ENCODE measurements at regions not wholly inside any gene's neighbourhood (a gene's known extent, or its start where the extent isn't known, plus 50 kb on each side); places are given as distances from the start of the nearest gene placed in this dataset.

- no peak for TF ChIP-seq ATF6 (CRISPR knock-in tag; IDR thresholded peaks at IDR 0.05)
- no peak for TF ChIP-seq ZNF232 (CRISPR knock-in tag; IDR thresholded peaks at IDR 0.05)
- TF ChIP-seq ATF1 (CRISPR knock-in tag; IDR thresholded peaks at IDR 0.05) = no peak
These were observed 537.4 kb upstream of the MAGEB18 start (continued) for GRCh38 chrX:25600776-25601175.

GRCh38 chrX:25601323-25601722 lies 536.8 kb upstream of the MAGEB18 start:
- POLR2A ChIA-PET = no interaction called here
- ATAC-seq (no peak), DNase-seq (ENCODE audit: low spot score) (no peak)
- Mint-ChIP-seq H3K9me3 (peaks cover 31% of the 10 kb centered on the region), H3K27me3 (ENCODE audit: low read depth) (no peaks in the 10 kb centered on the region), H3K36me3 (no peaks in the 10 kb centered on the region), H3K27ac (no peak overlapping the region), H3K4me1 (peaks cover 8% of the 10 kb centered on the region), H3K4me3 (no peak overlapping the region)
- TF ChIP-seq SP1 (CRISPR knock-in tag; conservative IDR thresholded peaks at IDR 0.05) (no peak), TEAD4 (CRISPR knock-in tag; IDR thresholded peaks at IDR 0.05) (no peak), JAZF1 (CRISPR knock-in tag; IDR thresholded peaks at IDR 0.05) (no peak), TP53 (CRISPR knock-in tag; IDR thresholded peaks at IDR 0.05) (no peak), KAT7 (CRISPR knock-in tag; IDR thresholded peaks at IDR 0.05; ENCODE audit: borderline replicate concordance) (no peak), NFYB (CRISPR knock-in tag; conservative IDR thresholded peaks at IDR 0.05; ENCODE audit: low read depth) (no peak), ZNF416 (CRISPR knock-in tag; IDR thresholded peaks at IDR 0.05) (no peak)
- TF ChIP-seq, protein P1, sequence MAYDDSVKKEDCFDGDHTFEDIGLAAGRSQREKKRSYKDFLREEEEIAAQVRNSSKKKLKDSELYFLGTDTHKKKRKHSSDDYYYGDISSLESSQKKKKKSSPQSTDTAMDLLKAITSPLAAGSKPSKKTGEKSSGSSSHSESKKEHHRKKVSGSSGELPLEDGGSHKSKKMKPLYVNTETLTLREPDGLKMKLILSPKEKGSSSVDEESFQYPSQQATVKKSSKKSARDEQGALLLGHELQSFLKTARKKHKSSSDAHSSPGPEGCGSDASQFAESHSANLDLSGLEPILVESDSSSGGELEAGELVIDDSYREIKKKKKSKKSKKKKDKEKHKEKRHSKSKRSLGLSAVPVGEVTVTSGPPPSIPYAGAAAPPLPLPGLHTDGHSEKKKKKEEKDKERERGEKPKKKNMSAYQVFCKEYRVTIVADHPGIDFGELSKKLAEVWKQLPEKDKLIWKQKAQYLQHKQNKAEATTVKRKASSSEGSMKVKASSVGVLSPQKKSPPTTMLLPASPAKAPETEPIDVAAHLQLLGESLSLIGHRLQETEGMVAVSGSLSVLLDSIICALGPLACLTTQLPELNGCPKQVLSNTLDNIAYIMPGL (CRISPR knock-in tag; IDR thresholded peaks at IDR 0.05) = no peak
- CTCF ChIA-PET = no interaction called here

DNA sequence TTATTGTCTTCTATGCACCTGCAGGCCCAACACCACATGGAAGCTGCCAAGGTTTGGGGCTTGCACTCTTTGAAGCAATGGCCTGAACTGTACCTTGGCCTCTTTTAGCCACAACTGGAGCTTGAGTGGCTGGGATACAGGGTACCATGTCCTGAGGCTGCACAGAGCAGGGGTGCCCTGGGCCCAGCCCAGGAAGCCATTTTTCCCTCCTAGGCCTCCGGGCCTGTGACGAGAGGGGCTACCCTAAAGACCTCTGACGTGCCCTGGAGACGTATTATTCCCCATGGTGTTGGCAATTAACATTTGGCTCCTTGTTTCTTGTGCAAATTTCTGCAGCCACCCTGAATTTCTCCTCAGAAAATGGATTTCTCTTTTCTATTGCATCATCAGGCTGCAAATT lies 519.9 kb upstream of the MAGEB18 start:
- no peaks in the 10 kb centered on the region for H3K27me3 Mint-ChIP-seq (ENCODE audit: low read depth)
- ChIA-PET CTCF (no interaction called here), POLR2A (no interaction called here)
- TF ChIP-seq ZBTB21 (CRISPR knock-in tag; IDR thresholded peaks at IDR 0.05; ENCODE audit: borderline replicate concordance) = no peak
- no peak for TF ChIP-seq SP1 (CRISPR knock-in tag; conservative IDR thresholded peaks at IDR 0.05)
- TF ChIP-seq, protein P2, sequence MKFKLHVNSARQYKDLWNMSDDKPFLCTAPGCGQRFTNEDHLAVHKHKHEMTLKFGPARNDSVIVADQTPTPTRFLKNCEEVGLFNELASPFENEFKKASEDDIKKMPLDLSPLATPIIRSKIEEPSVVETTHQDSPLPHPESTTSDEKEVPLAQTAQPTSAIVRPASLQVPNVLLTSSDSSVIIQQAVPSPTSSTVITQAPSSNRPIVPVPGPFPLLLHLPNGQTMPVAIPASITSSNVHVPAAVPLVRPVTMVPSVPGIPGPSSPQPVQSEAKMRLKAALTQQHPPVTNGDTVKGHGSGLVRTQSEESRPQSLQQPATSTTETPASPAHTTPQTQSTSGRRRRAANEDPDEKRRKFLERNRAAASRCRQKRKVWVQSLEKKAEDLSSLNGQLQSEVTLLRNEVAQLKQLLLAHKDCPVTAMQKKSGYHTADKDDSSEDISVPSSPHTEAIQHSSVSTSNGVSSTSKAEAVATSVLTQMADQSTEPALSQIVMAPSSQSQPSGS (CRISPR knock-in tag; IDR thresholded peaks at IDR 0.05; ENCODE audit: borderline replicate concordance, low read depth) = no peak
- TF ChIP-seq OVOL2 (CRISPR knock-in tag; IDR thresholded peaks at IDR 0.05; ENCODE audit: borderline replicate concordance) = no peak
- no peak for TF ChIP-seq CDX4 (CRISPR knock-in tag; IDR thresholded peaks at IDR 0.05; ENCODE audit: borderline replicate concordance)
- TF ChIP-seq, protein P3, sequence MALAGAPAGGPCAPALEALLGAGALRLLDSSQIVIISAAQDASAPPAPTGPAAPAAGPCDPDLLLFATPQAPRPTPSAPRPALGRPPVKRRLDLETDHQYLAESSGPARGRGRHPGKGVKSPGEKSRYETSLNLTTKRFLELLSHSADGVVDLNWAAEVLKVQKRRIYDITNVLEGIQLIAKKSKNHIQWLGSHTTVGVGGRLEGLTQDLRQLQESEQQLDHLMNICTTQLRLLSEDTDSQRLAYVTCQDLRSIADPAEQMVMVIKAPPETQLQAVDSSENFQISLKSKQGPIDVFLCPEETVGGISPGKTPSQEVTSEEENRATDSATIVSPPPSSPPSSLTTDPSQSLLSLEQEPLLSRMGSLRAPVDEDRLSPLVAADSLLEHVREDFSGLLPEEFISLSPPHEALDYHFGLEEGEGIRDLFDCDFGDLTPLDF (CRISPR knock-in tag; IDR thresholded peaks at IDR 0.05) = no peak
- TF ChIP-seq TEAD1 (CRISPR knock-in tag; IDR thresholded peaks at IDR 0.05) = no peak
- TF ChIP-seq FOXP4 (CRISPR knock-in tag; IDR thresholded peaks at IDR 0.05) = no peak
- no peak for TF ChIP-seq MAX (CRISPR knock-in tag; IDR thresholded peaks at IDR 0.05)
- TF ChIP-seq, protein P4, sequence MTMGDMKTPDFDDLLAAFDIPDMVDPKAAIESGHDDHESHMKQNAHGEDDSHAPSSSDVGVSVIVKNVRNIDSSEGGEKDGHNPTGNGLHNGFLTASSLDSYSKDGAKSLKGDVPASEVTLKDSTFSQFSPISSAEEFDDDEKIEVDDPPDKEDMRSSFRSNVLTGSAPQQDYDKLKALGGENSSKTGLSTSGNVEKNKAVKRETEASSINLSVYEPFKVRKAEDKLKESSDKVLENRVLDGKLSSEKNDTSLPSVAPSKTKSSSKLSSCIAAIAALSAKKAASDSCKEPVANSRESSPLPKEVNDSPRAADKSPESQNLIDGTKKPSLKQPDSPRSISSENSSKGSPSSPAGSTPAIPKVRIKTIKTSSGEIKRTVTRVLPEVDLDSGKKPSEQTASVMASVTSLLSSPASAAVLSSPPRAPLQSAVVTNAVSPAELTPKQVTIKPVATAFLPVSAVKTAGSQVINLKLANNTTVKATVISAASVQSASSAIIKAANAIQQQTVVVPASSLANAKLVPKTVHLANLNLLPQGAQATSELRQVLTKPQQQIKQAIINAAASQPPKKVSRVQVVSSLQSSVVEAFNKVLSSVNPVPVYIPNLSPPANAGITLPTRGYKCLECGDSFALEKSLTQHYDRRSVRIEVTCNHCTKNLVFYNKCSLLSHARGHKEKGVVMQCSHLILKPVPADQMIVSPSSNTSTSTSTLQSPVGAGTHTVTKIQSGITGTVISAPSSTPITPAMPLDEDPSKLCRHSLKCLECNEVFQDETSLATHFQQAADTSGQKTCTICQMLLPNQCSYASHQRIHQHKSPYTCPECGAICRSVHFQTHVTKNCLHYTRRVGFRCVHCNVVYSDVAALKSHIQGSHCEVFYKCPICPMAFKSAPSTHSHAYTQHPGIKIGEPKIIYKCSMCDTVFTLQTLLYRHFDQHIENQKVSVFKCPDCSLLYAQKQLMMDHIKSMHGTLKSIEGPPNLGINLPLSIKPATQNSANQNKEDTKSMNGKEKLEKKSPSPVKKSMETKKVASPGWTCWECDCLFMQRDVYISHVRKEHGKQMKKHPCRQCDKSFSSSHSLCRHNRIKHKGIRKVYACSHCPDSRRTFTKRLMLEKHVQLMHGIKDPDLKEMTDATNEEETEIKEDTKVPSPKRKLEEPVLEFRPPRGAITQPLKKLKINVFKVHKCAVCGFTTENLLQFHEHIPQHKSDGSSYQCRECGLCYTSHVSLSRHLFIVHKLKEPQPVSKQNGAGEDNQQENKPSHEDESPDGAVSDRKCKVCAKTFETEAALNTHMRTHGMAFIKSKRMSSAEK (CRISPR knock-in tag; IDR thresholded peaks at IDR 0.05; ENCODE audit: borderline replicate concordance) = no peak
- 0 out of 2 replicates have a peak, but pooled peaks cover 2% of the 10 kb centered on the region for H3K36me3 Mint-ChIP-seq
- peaks cover 11% of the 10 kb centered on the region for H3K4me1 Mint-ChIP-seq
- ATAC-seq (no peak), DNase-seq (ENCODE audit: low spot score) (no peak)
- H3K9me3 Mint-ChIP-seq = peaks cover 11% of the 10 kb centered on the region; the same call in 1 of the 2 replicates
- H3K27ac Mint-ChIP-seq = no peak overlapping the region
- no peak overlapping the region for H3K4me3 Mint-ChIP-seq
